Umbilical cord (tissue), 1 donor: ENCODE measurements at regions not wholly inside any gene's neighbourhood (a gene's known extent, or its start where the extent isn't known, plus 50 kb on each side); places are given as distances from the start of the nearest gene placed in this dataset.
A peak's percentile ranks its signal among the peaks of the same experiment; 100 is the strongest.
"Not testable (repeated sequence)": the region's sequence is repeated elsewhere in the genome, so short reads cannot be mapped to it uniquely, and the experiment has no call there.

ENCODE experiments used
- DNase-seq: peaks from one replicate; pipeline ENCODE4 v3.0.0-alpha.2; 2015; ENCODE audit warnings: low spot score

DNA sequence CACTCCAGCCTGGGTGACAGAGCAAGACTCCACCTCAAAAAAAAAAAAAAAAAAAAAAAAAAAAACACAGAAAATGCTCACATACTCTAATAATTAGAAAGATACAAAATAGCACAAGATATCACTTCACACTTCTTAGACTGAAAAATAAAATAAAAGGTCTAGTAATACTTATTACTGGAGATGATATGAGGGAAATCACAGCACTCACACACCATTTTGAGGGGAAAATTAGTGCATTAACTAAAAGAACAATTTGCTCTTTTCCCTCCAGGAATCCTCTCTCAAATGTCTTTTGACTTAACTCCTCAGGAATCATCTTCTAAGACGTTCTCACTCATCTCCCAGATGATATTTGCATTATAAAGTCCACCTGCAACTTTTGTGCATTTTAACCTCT is 697.9 kb upstream of the SOX9 start:
- DNase-seq = no peak

DNA sequence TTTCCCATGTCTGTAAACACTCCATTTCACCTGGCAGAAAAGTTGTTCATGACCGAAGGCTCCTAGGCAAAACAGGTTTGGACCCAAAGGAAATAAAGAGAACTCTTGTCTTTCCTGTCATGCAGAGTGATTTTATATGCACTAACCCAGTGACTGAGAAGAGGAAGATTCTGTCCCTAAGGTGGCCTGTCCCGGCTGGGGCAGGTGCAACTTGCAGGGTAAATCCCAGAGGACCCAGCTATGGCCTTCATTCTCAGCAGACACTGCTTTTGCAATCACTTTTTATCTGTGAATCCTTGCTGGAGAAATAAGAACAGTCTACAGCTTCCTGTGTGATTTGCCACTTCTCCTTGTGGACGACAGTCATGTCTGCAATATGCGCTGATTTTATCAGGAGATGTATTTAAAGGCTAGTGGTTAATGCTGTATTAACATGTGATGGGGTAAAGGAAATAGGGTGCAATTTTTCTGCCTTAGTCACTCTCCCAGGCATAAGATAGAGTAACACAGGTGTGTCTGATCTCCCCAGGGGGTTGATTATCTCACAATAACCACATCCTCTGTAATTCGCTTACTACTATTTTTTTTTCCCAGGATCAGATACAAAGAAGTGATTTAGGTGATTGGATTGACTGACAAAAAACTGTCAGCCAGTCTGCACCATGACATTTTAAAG is 696.8 kb upstream of the SOX9 start:
- no peak for DNase-seq

DNA sequence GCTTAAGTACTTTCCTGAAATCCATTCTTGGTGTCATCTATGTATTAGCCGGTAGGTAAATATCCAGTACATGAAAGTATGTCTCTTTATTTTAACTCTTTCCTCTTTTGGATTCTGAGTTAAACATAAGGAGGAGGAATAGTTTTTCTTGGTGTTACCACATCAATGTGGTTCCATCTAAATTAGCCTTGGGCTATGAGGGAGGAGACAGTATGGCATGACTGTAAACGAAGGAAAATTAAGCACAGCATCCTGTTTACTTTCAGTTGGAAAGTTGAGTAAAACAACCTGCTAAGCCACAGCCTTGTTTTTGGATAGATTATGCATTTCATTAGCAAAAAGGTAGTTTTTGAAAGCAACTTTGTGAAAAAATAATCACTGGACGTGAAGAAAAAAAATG is 693.0 kb upstream of the SOX9 start:
- DNase-seq = no peak

DNA sequence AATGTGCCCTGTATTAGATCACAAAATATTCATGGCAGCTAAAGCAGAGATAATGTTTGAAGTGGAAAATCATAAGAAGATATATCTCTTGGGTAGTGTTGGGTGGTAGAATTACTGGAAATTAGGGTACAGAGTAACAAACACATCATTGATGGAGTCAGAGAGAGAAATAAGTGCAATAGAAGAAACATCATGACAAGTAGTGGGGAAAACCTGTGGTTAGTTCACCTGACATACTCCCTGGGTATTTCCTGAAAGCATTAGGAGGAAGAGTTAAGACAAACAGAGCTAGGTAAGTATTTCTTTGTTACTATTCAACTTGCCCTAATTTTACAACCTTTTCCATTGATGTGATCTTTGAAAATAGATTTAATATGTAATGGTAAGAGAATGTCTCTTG is 691.9 kb upstream of the SOX9 start:
- DNase-seq = no peak

DNA sequence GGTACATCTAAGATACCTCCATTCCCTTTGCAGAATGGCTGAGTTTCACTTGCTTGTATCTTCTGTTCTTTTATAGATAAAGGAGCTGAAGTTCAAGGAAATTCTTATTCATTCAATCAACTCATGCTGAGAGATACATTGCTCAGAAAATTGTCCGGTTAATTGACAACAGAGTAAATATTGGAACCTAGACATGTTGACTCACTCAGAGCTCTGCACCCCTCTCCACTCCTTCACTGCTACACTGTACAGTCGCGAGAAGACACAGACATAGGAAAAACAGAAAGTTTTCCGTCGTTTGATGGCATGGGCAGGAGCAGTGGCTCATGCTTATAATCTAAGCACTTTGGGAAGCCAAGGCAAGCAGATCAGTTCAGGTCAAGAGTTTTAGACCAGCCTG is 690.5 kb upstream of the SOX9 start:
- no peak for DNase-seq

DNA sequence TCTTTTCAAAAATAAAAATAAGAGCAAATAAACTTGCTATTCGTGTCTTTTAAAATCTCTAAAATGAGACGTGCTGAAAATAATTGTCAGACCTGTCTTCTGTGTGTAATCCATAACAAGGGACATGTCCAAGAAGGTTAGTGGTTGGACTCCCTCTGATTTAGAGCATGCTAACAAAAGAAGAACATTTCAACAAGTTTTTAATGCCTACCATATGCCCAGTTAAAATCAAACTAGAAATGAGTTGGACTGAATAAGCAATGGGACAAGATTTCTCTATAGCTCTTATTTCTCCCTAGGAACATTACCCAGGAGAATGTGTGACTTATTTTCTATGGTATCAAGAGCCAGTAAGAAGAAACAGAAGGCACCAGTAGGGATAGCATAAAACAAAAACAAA is 689.7 kb upstream of the SOX9 start:
- DNase-seq = no peak

DNA sequence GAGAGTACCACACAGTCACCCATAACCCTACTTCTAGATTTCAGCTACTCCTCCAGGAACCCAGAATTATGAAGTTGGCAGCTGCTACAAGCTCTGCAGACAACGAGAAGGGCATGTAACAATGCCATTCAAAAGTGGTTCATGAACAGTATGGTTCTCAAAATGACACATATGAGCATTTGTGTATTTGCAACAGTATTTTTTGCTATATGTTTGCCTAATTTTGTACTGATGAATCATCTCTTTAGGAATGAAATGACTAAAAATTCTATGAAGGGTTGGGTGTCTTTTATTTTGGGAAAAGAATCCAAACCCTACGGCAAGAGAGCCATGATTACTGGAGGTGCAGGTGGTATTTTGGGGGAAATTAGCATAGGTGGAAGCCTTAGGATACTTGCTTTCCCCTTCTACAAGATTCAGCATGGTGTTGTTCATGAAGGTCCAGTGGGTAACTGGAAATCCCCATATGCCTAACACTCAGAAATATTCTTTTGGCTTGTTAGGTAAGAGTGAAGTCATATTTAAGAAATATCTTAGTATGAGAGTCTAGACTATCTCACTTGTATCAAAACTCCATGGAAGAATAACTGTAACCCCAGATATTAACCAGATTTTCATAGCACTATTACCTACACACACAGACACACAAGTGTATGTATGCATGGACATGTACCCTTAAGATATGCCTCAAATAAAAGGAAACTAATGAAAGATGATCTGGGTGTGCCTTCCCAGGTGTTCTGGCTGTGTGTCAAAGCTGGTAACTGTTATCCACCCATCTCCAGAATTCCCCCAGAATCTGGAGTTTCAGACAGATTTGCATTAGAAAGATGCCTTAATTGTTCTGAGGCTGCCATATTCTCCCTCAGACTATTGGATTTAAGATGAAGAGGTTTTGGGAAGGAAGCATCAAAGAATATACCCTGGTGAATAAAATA is 688.2 kb upstream of the SOX9 start:
- no peak for DNase-seq

DNA sequence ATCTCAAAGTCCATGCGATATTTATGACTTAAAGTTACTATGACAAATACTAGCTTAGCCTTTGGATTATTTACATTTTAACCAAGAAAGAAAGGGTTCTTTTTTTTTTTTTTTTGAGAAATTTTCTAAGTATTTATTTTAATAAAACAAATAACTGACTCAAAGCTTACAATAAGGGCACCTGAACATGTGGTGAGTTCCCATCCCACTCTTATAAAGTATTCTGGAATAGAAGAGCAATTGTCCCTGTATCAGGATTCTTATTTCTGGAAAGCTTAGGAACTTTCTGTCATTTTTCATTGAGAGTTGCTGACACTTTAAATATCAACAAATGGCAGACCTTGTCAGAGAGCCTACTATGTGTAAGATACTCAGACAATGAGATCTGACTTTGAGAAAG is 686.1 kb upstream of the SOX9 start:
- DNase-seq = no peak

DNA sequence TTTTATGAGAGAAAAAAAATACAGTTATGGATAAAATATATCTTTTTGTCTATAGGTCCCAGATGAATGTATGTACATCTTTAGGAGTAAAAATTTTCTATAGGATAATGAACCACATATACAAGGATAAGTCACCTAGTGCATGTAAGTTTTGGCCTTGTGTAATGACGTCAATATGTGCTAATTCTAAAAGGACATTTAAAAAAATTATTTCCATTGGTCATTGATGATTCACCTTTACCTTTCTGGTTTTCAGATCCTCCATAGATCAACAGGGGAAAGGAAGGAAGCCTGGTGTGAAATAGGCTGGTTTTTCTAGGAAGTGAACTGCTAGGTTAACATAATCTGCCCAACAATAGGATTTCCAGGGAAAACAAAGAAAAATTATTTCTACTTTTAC is 684.3 kb upstream of the SOX9 start:
- DNase-seq = no peak

DNA sequence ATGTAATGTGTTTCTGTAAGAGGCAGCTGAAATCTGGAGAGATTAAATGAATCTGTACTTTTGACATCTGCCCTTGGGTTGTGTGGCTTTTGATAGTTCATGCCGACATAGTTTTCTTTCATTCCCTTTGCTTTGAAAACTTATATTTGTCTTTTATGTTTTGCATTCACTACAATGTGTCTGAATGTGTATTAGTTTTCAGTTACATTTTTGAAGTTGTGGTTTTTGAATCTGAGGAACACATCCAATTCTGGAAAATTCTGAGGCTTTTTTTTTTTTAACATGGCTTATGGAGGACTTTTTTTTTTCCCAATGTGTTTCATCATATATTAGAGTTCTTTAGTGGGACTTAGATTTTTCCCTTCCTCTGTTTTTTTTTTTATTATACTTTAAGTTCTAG is 683.7 kb upstream of the SOX9 start:
- DNase-seq = no peak

DNA sequence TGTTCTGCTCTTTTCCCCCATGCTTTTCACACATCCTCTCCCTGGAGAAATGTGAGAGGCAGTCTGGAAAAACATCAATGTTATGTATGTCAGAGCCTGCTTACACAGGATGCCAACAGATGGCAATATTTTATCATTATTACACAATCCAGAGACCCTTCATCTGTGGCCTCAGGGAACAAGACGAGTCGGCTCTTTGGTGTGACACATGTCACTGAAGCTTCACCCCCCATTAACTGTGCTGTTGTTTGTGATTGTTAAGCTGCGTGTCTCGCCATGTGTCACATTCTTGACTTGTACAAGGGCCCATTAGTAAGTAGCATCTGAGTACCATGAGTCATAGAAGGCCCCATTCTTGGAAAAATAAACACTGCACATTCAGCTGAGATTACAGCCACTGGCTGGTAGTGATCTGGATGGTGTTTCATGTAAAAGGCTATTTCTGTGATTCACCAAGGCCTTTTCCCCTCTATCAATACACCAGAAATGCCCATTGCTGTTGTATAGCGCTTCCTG is 682.1 kb upstream of the SOX9 start:
- peak; percentile 72 for DNase-seq

DNA sequence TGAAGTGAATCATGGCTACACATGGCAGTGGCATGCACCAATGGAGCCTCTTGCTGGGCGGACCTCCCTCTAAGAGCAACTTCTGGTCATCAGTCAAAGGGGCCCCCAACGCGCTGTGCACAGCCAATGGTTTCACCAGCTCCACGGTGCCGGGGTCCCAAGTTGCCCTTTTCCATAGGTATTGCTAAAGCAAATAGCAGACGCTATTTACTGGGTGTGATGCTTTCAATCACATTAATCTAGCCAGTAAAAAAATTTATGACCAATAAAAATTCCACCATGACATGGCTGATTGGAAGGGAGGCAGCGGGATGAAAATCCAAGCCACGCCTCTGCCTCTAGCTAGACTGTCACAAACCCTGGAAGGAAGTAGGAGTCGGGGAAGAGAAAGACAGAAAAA is 680.3 kb upstream of the SOX9 start:
- DNase-seq = no peak

DNA sequence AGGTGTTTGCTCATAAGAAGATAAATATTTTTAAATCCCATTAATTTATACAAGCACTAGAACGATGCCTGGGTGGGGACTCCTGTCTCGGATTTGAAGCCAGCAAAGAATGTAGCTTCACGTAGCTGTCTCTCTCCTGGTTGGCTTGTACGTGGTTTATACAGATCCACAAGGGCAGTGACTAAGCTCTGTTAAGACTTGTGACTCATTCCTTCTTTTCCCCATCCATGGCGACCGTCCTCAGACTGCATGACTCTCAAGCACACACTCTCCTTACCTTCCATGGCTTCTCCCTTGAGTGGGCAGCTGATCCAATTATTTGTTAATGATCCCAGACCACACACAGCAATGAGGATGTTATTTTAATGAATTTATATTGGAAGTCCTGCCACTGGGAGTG is 679.7 kb upstream of the SOX9 start:
- DNase-seq = peak; percentile 23

DNA sequence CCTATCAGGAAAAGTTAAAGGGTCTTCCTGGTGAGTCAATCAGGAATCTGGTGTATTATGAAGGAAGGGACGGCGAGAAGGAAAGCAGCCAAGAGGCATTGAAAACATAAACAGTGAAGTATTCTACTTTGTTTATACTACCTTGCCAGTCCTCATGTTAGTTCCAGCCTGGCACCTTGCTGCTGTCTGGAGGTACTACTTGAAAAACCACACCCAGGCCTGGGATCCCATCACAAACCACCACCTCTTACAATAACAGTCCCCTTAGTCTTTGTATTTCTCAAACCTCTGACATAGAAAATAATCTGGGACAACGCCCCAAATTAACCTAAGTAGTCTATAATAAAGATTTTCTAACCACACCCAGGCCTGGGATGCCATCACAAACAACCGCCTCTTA is 676.7 kb upstream of the SOX9 start:
- no peak for DNase-seq

DNA sequence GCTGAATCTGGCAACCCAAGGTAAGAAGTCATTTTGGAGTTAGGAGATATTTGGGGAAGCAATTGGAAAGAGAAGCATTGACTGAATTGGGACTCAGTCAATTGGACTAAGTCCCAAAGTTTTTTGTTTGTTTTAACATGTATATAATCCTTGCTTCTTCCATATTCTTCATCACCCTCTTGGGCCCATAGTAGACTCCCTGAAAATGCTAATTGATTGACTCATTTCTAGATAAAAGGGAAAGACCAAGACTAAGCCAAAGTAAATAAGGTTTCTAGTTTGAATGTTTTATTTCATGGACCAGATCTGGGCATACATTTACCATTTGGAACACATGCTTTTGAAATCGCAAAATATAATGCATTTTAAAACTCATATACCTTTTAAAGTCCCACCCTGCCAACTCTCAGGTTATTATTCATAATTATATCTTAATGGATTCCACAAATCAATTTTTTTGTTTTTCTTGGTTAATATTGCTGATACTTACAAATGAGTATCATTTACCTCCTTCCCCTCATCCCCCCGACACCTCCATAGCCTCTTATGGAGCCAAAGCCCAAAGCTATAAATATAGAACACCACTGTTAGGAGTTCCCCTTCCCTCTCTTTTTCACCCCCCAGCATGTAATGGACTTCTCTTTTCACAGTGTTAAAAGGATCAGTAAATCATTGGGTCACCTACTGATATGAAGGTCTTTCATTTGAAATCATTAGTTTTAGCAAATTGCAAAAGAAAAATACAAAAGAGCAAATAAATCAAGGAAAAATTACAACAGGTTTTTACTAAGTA is 674.0 kb upstream of the SOX9 start:
- DNase-seq = no peak

DNA sequence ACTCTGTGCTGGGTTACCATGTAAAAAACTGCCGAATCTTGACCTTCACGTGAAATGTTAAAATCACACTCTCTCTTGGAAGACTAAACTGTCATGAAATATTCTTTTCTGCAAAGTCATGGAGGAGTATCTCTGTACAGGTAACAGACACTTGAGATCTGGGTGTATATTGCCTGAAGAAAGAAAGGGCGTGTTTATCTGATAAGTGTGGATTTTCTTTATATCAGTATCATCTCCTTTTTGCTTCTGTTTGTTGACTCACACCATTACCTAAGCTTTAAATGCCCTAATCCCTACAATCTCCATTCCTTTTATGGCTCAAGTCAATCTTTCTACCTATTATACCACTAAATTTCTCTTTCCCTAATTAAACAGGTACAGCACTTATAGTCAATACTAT is 673.2 kb upstream of the SOX9 start:
- DNase-seq = no peak

DNA sequence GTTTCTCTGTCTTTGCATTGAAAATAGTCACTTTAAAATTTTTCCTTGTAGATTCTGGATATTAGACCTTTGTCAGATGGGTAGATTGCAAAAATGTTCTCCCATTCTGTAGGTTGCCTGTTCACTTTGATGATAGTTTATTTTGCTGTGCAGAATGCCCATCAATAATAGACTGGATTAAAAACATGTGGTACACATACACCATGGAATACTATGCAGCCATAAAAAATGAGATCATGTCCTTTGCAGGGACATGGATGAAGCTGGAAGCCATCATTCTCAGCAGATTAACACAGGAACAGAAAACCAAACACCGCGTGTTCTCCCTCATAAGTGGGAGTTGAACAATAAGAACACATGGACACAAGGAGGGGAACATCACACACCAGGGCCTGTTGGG is 670.2 kb upstream of the SOX9 start:
- not testable (repeated sequence) for DNase-seq

DNA sequence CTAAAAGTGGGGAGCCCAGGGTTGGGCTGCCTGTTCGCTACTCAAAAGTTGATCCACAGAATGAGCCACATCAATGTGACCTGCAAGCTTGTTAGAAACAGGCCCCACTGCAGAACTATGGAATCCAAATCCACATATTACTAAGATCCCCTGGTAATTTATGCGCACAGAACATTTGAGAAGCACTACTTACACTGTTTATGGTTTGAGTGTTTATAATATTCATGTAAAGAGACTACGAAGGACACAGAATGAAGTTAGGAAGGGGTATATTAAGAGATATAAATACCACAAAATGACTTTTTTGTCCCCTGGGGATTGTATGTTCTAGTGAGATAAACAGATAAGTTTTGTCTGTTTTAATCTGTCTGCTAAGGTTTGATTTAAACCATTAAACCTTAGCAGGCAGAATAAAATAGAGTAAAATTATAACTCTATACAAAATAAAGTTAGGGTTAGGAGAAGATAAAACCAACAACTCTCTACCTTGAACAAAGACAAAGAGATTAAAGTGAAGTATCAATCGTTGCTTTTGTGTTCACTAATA is 666.9 kb upstream of the SOX9 start:
- DNase-seq = no peak

DNA sequence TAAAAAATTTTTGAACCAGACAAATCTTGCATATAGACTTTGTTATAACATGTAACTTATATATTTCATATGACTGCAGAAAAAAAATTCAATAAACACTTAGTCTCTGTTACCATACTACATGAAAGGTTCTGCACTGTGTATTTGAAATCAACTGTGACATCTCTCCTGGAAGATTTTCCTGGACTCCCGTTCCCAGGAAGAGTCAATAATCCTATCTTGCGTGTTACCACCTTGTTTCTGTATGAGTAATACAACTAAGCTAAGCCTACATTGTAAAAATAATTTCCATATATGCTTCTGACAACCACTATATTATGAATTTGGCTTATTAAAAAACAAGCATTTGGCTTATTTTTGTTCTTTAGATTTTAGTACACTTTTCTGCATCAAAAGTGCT is 665.6 kb upstream of the SOX9 start:
- no peak for DNase-seq

DNA sequence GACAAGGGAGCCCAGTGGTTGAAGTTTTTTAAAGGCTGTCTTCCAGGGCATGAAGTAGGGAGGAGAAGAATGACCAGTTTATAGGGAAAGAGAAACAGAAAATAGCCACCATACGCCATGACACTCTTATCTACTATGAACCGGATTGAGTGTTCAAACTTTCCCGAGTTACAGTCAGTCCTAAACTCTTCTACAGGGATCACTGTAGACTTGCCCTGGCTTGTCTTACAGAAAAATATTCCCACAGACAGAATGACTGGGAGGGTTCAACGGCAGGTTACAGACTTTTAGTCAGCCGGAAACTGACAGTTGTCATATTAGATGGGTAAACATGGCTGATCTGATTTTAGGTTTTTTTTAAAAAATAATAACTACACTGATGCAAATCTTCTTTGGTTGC is 662.5 kb upstream of the SOX9 start:
- no peak for DNase-seq

DNA sequence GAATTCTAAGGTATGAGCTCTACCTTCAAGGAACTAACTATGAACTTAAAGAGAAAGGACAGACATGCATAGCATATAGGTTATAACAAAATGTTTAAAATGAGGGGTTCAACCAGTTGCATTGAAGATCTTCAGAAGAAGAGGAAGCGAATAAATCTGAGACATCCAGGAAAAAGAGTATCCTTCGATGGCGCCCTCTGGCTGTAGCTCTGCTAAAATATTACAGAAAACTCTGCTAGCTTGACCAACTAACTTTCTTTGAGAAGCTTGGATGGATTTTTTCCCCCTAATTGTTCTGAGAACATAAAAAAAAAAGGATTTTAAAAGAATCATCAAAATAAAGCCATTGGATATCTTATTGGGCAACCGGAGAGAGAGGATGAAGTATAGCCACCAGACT is 659.9 kb upstream of the SOX9 start:
- no peak for DNase-seq
